Upper lobe of left lung (tissue), 6 donors: ENCODE measurements at regions not wholly inside any gene's neighbourhood (a gene's known extent, or its start where the extent isn't known, plus 50 kb on each side); places are given as distances from the start of the nearest gene placed in this dataset.

ENCODE experiments used
- ATAC-seq, 2 donors: fragments of 200-7000 bp; cut with Tn5 transposase; one replicate each; pipeline ENCODE4 v1.9.1; 2022; ENCODE audit warnings: mild to moderate bottlenecking in 2 of 2, moderate library complexity in 2 of 2; ENCODE audit not compliant: low FRiP score in 2 of 2
- DNase-seq, 2 donors: peaks; one replicate each; pipeline ENCODE4 v3.0.0-alpha.2; 2019 to 2020
- H3K27ac ChIP-seq, 4 donors: fragments of 200-600 bp; sonication (generic); one replicate each; pipeline ENCODE4 v1.5.1; 2016 to 2019
- H3K27me3 ChIP-seq, 4 donors: fragments of 200-600 bp; sonication (generic); one replicate each; pipeline ENCODE4 v1.5.1; 2017 to 2019
- H3K36me3 ChIP-seq, 4 donors: fragments of 200-600 bp; sonication (generic); one replicate each; pipeline ENCODE4 v1.5.1; 2016 to 2019
- H3K4me1 ChIP-seq, 4 donors: fragments of 200-600 bp; sonication (generic); one replicate each; pipeline ENCODE4 v1.5.1; 2018 to 2019
- H3K4me3 ChIP-seq, 4 donors: fragments of 200-600 bp; sonication (generic); one replicate each; pipeline ENCODE4 v1.5.1; 2017 to 2019; ENCODE audit warnings: mild to moderate bottlenecking in 2 of 4, moderate library complexity in 1 of 4
- H3K9me3 ChIP-seq, 4 donors: fragments of 200-600 bp; sonication (generic); one replicate each; pipeline ENCODE4 v1.5.1; 2018 to 2019
- EP300 ChIP-seq, 4 donors: sonication (generic); formaldehyde crosslinking; IDR thresholded peaks; one replicate each; pipeline ENCODE4 v1.5.1; 2017; ENCODE audit warnings: antibody characterized with exemption in 4 of 4, control low read depth in 2 of 4
- POLR2A ChIP-seq, 4 donors: fragments of 450-650 bp; IDR thresholded peaks; one replicate each; pipeline ENCODE4 v1.5.1; 2016 to 2017; ENCODE audit warnings: antibody characterized with exemption in 4 of 4, mild to moderate bottlenecking in 2 of 4
- POLR2AphosphoS5 ChIP-seq, 2 donors: sonication (generic); formaldehyde crosslinking; IDR thresholded peaks; one replicate each; pipeline ENCODE4 v1.5.1; 2017; ENCODE audit warnings: antibody characterized with exemption in 2 of 2
- WGBS, 2 donors: methylation state at CpG; one replicate each; pipeline ENCODE4 v1.1.5; 2017 to 2018; 5-methylcytosine and 5-hydroxymethylcytosine counted together
- TF ChIP-seq, protein P1 (sequence below), 6 experiments: fragments of 450-650 bp in 4 of 6; fragments of 200-600 bp in 2 of 6; sonication (generic) in 2 of 6; IDR thresholded peaks; one replicate each; pipeline ENCODE4 v1.5.1; 2016 to 2019; ENCODE audit warnings: antibody characterized with exemption in 6 of 6
- donor health status: DM: no; HTN: no; CAD: no; lungs with moderate emphysema.
- donor health status: DM: no; HTN: yes; CAD: no; lungs with severe emphysema.

DNA sequence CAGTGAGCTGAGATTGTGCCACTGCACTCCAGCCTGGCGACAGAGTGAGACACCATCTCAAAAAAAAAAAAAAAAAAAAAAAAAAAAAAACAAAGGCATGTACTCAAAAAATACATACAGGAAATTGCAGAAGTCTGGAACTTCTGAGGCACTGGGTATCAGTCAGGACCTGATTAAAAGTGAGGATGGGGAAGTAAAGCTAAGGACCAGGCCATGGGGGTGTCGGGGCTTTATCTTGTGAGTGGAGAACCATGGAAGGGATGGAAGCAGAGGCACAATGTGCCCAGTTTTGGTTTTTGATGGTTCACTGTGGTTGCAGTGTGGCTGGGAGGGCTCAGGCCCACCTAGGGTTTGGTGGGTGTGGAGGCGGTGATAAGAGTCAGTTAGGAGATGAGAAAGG lies 212.7 kb upstream of the PIK3R1 start:
- WGBS, 2 donors, result 72 to 85% methylated on average over 3 of the region's 3 CpGs
- ATAC-seq (no peak), DNase-seq (no peak)
- TF ChIP-seq POLR2A (IDR thresholded peaks at IDR 0.05), result no peak
- Histone ChIP-seq H3K36me3 (no peaks in the 10 kb centered on the region), H3K4me1 (peaks cover 4 to 15% (median 11%) of the 10 kb centered on the region in 4 donors), H3K9me3 (no peaks in the 10 kb centered on the region), H3K4me3 (no peak overlapping the region), H3K27ac (no peak overlapping the region), H3K27me3 (no peaks in the 10 kb centered on the region)

DNA sequence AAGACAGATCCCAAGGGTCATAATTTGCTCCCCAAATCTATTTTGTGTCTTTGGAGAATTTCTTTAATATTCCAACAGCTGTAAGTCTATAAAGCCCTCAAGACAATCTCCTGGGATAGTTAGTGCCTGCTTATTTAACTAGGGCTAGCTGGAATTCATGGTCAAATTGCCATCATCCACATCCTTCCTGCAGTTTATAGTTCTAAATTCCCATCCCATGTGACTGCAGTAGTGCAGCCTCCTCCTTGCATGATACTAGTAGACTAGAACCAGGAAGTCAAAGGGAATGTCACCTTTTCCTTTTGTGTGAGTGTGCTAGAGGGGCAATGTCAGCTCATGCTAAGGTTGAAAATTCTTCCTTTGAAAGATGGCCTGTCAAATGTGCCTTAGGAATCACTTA lies 214.8 kb upstream of the PIK3R1 start:
- Histone ChIP-seq H3K9me3 (no peaks in the 10 kb centered on the region), H3K27me3 (no peaks in the 10 kb centered on the region), H3K4me3 (no peak overlapping the region), H3K27ac (peak overlapping the region in 1 of 4 donors; percentile 70), H3K4me1 (peaks cover 4 to 15% (median 13%) of the 10 kb centered on the region in 4 donors), H3K36me3 (no peaks in the 10 kb centered on the region)
- no peak for ATAC-seq
- TF ChIP-seq, protein P1, sequence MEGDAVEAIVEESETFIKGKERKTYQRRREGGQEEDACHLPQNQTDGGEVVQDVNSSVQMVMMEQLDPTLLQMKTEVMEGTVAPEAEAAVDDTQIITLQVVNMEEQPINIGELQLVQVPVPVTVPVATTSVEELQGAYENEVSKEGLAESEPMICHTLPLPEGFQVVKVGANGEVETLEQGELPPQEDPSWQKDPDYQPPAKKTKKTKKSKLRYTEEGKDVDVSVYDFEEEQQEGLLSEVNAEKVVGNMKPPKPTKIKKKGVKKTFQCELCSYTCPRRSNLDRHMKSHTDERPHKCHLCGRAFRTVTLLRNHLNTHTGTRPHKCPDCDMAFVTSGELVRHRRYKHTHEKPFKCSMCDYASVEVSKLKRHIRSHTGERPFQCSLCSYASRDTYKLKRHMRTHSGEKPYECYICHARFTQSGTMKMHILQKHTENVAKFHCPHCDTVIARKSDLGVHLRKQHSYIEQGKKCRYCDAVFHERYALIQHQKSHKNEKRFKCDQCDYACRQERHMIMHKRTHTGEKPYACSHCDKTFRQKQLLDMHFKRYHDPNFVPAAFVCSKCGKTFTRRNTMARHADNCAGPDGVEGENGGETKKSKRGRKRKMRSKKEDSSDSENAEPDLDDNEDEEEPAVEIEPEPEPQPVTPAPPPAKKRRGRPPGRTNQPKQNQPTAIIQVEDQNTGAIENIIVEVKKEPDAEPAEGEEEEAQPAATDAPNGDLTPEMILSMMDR (IDR thresholded peaks at IDR 0.05), result no peak
- no peak for TF ChIP-seq POLR2A (IDR thresholded peaks at IDR 0.05)
- no peak for TF ChIP-seq EP300 (IDR thresholded peaks at IDR 0.05)
- TF ChIP-seq POLR2AphosphoS5 (IDR thresholded peaks at IDR 0.05), result no peak
- no peak for DNase-seq

DNA sequence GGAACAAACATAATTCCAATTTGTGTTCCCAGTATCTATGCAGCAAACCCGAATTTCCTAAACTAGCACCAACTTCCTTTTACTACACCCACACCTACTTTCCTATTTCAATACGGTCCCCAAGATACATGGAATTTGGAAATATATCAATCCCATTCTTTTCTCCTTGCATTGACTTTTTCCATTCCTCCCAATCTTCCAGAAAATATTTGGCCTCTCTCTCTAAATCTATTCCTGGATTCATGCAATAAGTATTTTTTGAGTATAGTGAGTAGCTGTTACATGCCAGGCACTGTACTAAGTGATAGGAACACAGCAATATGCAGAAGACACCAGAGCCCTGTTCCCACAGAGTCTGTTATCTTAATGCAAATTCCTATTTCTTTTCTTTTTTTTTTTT lies 216.2 kb upstream of the PIK3R1 start:
- TF ChIP-seq EP300 (IDR thresholded peaks at IDR 0.05) (no peak), POLR2A (IDR thresholded peaks at IDR 0.05) (no peak), POLR2AphosphoS5 (IDR thresholded peaks at IDR 0.05) (no peak)
- TF ChIP-seq, protein P1 (IDR thresholded peaks at IDR 0.05), result no peak
- WGBS, 2 donors, result 45 to 49% methylated on average over 2 of the region's 2 CpGs
- Histone ChIP-seq H3K36me3 (no peaks in the 10 kb centered on the region), H3K4me3 (no peak overlapping the region), H3K9me3 (no peaks in the 10 kb centered on the region), H3K4me1 (peaks cover 4 to 15% (median 13%) of the 10 kb centered on the region in 4 donors), H3K27ac (peak overlapping the region; percentile 68 to 82 (median 76)), H3K27me3 (no peaks in the 10 kb centered on the region)
- ATAC-seq (no peak), DNase-seq (no peak)

DNA sequence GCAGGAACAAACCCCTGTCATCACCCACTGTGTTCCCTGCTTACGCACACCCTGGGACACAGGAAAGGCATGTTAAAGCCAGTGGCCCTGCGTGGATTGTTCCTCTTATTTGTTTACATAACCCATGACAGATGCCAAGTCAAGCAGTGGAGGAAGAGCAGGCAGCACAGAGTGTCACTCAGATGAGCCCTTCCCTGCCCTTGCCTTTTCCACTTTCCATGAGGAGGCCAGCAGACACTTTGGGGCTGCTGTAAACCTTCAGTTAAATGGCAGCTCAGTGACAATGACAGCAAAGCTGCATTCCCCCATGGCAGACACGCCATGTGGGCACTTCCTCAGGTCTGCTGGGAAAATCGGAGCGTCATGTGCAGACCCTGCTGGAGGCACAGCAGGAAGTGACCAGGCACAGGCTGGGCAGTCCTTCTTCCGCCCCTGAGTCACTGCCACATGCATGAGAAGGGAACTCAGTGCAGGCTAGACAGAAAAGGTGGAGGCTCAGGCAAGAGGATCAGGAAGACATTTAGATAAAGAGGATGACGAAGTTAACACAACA lies 216.8 kb upstream of the PIK3R1 start:
- TF ChIP-seq POLR2A (IDR thresholded peaks at IDR 0.05), result peak in 2 of 4 donors; percentile 30 to 43
- TF ChIP-seq EP300 (IDR thresholded peaks at IDR 0.05), result peak in 2 of 4 donors; percentile 83 to 96
- TF ChIP-seq, protein P1 (IDR thresholded peaks at IDR 0.05), result peak in 1 of 6 experiments; percentile 8
- peak; percentile 87 to 93 for TF ChIP-seq POLR2AphosphoS5 (IDR thresholded peaks at IDR 0.05)
- Histone ChIP-seq H3K4me3 (peak overlapping the region in 1 of 4 donors; percentile 3), H3K4me1 (peaks cover 4 to 15% (median 13%) of the 10 kb centered on the region in 4 donors), H3K36me3 (no peaks in the 10 kb centered on the region), H3K9me3 (no peaks in the 10 kb centered on the region), H3K27ac (peak overlapping the region; percentile 68 to 82 (median 76)), H3K27me3 (no peaks in the 10 kb centered on the region)
- DNase-seq (peak in 1 of 2 donors; percentile 84), ATAC-seq (peak; percentile 88 to 90)
- WGBS, 2 donors, result 37 to 38% methylated on average over 6 to 7 of the region's 7 CpGs

DNA sequence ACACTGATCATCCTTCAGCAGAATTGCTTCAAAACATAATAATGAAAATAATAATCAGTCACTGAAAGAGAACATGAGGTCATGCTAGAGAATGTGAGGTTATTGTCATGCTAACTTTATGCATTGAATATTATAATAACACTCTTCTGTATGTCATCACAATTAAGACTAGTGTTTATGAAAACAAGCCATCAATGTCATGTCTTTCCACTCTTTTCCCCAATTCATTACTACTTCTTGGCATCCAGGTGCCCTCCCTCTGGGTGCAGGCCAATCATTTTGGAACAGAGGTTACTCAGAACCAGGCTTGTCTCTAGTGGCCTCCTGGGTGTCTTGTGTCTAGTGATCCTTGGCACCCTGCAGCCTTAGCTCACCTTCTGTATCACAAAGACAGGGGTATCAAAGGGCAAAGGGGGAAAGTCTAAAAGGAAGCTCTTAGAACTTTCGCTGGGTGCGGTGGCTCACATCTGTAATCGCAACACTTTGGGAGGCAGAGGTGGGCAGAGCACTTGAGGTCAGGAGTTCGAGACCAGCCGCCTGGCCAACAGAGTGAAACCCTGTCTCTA lies 217.6 kb upstream of the PIK3R1 start:
- DNase-seq (no peak), ATAC-seq (no peak)
- Histone ChIP-seq H3K4me3 (peak overlapping the region in 1 of 4 donors; percentile 3), H3K27ac (peak overlapping the region; percentile 50 to 82 (median 76)), H3K4me1 (peaks cover 4 to 15% (median 13%) of the 10 kb centered on the region in 4 donors), H3K27me3 (no peaks in the 10 kb centered on the region), H3K36me3 (no peaks in the 10 kb centered on the region), H3K9me3 (no peaks in the 10 kb centered on the region)
- WGBS, 2 donors, result 74 to 92% methylated on average over 5 of the region's 5 CpGs
- TF ChIP-seq EP300 (IDR thresholded peaks at IDR 0.05), result no peak
- no peak for TF ChIP-seq POLR2A (IDR thresholded peaks at IDR 0.05)
- no peak for TF ChIP-seq POLR2AphosphoS5 (IDR thresholded peaks at IDR 0.05)
- TF ChIP-seq, protein P1 (IDR thresholded peaks at IDR 0.05), result no peak
